Neural crest cell (in vitro differentiated cells): ENCODE measurements at regions not wholly inside any gene's neighbourhood (a gene's known extent, or its start where the extent isn't known, plus 50 kb on each side); places are given as distances from the start of the nearest gene placed in this dataset.
"Not testable (repeated sequence)": the region's sequence is repeated elsewhere in the genome, so short reads cannot be mapped to it uniquely, and the experiment has no call there.

Source experiments
- DNase-seq: peaks from one replicate; pipeline ENCODE4 v3.0.0; 2021; ENCODE audit warnings: low read depth, mixed read lengths, low spot score
- H3K27ac Mint-ChIP-seq: one replicate; pipeline ENCODE4 v1.8.0; 2021; ENCODE audit warnings: mild to moderate bottlenecking, mixed read lengths; ENCODE audit not compliant: unreplicated experiment
- H3K27me3 Mint-ChIP-seq: 2 replicates; pipeline ENCODE4 v1.8.0; 2021; ENCODE audit warnings: low read depth, mild to moderate bottlenecking, mixed read lengths
- H3K36me3 Mint-ChIP-seq: 2 replicates; pipeline ENCODE4 v1.8.0; 2021; ENCODE audit warnings: low read depth, mild to moderate bottlenecking, mixed read lengths
- H3K4me1 Mint-ChIP-seq: 2 replicates; pipeline ENCODE4 v1.8.0; 2021; ENCODE audit warnings: mixed read lengths
- H3K4me3 Mint-ChIP-seq: one replicate; pipeline ENCODE4 v1.8.0; 2021; ENCODE audit warnings: mild to moderate bottlenecking, mixed read lengths
- H3K9me3 Mint-ChIP-seq: 2 replicates; pipeline ENCODE4 v1.8.0; 2021; ENCODE audit warnings: mixed read lengths
- TF ChIP-seq, protein P1 (sequence below): fragments of 200-600 bp; sonication (generic); conservative IDR thresholded peaks from 2 replicates; pipeline ENCODE4 v1.5.0; 2021; ENCODE audit warnings: antibody characterized with exemption, mild to moderate bottlenecking

GRCh38 chr5:13115476-13115875, 829.0 kb downstream of the DNAH5 start:
- H3K36me3 Mint-ChIP-seq = no peaks in the 10 kb centered on the region
- no peaks in the 10 kb centered on the region for H3K9me3 Mint-ChIP-seq
- no peak for DNase-seq
- no peak overlapping the region for H3K27ac Mint-ChIP-seq
- H3K27me3 Mint-ChIP-seq = no peaks in the 10 kb centered on the region
- H3K4me1 Mint-ChIP-seq = peaks cover 16% of the 10 kb centered on the region
- H3K4me3 Mint-ChIP-seq = no peak overlapping the region
- TF ChIP-seq, protein P1, sequence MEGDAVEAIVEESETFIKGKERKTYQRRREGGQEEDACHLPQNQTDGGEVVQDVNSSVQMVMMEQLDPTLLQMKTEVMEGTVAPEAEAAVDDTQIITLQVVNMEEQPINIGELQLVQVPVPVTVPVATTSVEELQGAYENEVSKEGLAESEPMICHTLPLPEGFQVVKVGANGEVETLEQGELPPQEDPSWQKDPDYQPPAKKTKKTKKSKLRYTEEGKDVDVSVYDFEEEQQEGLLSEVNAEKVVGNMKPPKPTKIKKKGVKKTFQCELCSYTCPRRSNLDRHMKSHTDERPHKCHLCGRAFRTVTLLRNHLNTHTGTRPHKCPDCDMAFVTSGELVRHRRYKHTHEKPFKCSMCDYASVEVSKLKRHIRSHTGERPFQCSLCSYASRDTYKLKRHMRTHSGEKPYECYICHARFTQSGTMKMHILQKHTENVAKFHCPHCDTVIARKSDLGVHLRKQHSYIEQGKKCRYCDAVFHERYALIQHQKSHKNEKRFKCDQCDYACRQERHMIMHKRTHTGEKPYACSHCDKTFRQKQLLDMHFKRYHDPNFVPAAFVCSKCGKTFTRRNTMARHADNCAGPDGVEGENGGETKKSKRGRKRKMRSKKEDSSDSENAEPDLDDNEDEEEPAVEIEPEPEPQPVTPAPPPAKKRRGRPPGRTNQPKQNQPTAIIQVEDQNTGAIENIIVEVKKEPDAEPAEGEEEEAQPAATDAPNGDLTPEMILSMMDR = no peak

DNA sequence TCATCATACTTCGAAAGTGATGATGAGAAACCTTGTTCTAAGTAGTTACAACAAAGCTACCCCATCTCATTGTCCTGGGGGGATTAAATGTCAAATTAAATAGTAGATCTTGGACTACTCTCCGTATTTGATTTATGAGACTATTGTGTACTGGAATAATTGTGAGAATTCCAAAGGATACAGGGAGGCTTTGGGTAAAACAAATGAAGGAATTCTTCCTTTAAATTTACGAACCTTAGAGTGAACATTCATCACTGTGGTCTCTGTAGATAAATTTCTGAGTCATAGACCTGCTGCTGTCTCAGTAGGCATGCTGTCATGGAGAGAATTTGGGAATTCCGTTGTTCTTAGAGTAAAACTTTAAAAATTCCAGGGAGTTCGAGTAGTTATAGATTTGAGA, 836.2 kb downstream of the DNAH5 start:
- DNase-seq = no peak
- TF ChIP-seq, protein P1 = no peak
- no peak overlapping the region for H3K27ac Mint-ChIP-seq
- no peaks in the 10 kb centered on the region for H3K9me3 Mint-ChIP-seq
- peaks cover 2% of the 10 kb centered on the region for H3K27me3 Mint-ChIP-seq
- no peak overlapping the region for H3K4me3 Mint-ChIP-seq
- H3K4me1 Mint-ChIP-seq = no peaks in the 10 kb centered on the region
- no peaks in the 10 kb centered on the region for H3K36me3 Mint-ChIP-seq

DNA sequence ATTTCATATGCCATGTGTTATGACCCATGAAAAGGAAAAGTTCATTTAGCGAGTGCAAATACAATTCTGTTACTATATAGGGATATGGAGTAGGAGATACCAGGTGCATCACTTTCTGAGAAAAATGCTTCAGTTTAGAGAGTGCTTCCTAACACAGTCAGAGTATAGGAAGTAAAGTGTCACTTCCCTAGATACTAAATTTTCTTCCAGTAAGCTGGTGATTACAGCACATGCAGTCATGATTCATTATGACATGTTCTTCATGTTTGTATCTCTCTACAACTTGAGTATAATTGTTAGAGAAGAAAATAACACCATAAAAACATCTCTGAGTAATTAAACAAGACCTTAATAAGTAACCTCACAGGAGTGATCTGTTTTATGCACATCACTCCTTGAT, 837.0 kb downstream of the DNAH5 start:
- H3K9me3 Mint-ChIP-seq = no peaks in the 10 kb centered on the region
- no peak for DNase-seq
- H3K27ac Mint-ChIP-seq = no peak overlapping the region
- no peak overlapping the region for H3K4me3 Mint-ChIP-seq
- peaks cover 2% of the 10 kb centered on the region for H3K27me3 Mint-ChIP-seq
- H3K36me3 Mint-ChIP-seq = no peaks in the 10 kb centered on the region
- no peaks in the 10 kb centered on the region for H3K4me1 Mint-ChIP-seq
- TF ChIP-seq, protein P1 = no peak

DNA sequence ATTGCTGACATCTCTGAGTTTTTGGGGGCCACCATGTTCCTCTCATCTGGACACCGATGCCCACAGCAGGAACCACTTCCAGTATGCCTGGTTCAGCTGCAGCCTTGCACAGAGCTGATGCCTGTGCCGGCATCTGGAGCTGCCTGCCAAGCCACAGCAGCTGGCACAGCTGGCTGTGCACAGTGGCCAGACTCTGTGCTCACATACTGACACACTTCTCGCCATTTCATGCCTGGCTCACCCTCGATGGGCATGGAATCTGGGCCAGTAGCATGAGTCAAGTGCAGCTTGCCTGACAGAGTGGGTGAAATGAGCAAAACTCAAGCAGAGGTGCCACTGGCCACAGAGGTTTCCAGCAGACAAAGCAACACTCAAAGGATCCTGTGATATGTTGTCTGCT, 863.4 kb downstream of the DNAH5 start:
- DNase-seq = no peak
- TF ChIP-seq, protein P1 = no peak
- Mint-ChIP-seq H3K4me1 (no peaks in the 10 kb centered on the region), H3K27me3 (no peaks in the 10 kb centered on the region), H3K27ac (no peak overlapping the region), H3K36me3 (no peaks in the 10 kb centered on the region), H3K9me3 (no peaks in the 10 kb centered on the region), H3K4me3 (no peak overlapping the region)

DNA sequence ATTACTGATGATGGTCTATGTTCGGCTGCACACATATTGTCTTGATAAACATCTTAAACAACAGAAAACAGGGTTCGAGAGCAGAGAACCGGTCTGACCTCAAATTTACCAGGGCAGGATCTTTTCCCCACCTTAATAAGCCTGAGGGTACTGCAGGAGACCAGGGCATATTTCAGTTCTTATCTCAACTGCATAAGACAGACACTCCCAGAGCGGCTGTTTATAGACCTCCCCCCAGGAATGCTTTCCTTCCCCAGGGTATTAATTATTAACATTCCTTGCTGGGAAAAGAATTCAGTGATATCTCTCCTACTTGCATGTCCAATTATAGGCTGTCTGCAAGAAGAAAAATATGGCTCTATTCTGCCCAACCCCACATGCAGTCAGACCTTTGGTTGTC, 871.6 kb downstream of the DNAH5 start:
- H3K27ac Mint-ChIP-seq, H3K27me3 Mint-ChIP-seq, H3K36me3 Mint-ChIP-seq, H3K4me3 Mint-ChIP-seq, DNase-seq, H3K4me1 Mint-ChIP-seq: not testable (repeated sequence)
- H3K9me3 Mint-ChIP-seq = peaks cover 15% of the 10 kb centered on the region

DNA sequence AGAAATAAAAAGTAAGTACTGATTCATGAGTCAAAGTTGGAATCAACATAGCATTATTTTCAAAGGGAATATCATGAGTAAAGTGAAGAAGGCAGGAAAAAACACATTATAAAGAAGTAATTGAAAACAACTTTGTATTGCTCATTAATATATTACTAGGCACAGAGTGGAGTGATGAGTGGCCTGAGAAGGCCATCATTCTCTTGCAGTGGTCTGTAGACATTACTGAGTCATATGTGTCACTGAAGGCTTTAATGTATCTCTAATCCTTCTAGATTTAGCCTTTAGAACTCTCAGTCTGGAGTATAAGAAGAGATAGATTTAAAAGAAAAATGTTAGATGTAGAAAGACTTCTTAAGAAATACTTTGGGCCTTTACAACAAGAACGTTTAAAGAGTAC, 881.4 kb downstream of the DNAH5 start:
- TF ChIP-seq, protein P1 = no peak
- no peak for DNase-seq
- Mint-ChIP-seq H3K27me3 (no peaks in the 10 kb centered on the region), H3K4me1 (no peaks in the 10 kb centered on the region), H3K4me3 (no peak overlapping the region), H3K27ac (no peak overlapping the region), H3K36me3 (peaks cover 2% of the 10 kb centered on the region), H3K9me3 (peaks cover 6% of the 10 kb centered on the region)
